ENCODE measurements at regions not wholly inside any gene's neighbourhood (a gene's known extent, or its start where the extent isn't known, plus 50 kb on each side); places are given as distances from the start of the nearest gene placed in this dataset.

DNA sequence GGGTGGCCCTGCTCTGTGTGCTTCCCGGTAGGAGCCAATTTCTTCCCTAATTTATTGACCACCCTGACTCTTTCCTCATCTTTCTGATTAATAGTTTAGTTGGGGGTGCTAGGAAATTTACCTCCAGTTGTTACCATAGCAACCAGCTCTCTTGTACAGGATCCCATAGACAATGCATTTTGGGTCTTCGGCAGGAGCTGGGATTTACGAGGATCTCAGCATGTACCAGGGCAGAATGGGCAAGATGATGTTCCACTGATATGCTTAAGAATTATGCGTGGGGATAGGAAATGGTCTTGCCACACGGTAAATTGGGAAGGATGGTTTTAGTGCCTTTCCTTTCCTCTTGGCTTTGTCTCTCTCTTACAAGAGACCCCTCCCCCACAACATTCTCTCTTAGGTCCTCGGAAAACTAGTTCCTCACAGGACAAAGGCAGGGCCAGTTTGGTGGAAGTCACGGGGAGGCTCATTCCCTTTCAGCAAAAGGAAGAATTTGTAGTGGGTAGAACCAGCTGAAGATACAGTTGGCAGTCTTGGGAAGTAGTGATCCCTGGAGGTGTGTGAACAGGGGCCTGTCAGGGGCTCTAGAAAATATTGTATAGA, 133.4 kb upstream of the SHB start:
- TF ChIP-seq CTCF (IDR thresholded peaks at IDR 0.05), result no peak
- no peak for TF ChIP-seq POLR2A (IDR thresholded peaks at IDR 0.05)
